ENCODE measurements at regions not wholly inside any gene's neighbourhood (a gene's known extent, or its start where the extent isn't known, plus 50 kb on each side); places are given as distances from the start of the nearest gene placed in this dataset.

DNA sequence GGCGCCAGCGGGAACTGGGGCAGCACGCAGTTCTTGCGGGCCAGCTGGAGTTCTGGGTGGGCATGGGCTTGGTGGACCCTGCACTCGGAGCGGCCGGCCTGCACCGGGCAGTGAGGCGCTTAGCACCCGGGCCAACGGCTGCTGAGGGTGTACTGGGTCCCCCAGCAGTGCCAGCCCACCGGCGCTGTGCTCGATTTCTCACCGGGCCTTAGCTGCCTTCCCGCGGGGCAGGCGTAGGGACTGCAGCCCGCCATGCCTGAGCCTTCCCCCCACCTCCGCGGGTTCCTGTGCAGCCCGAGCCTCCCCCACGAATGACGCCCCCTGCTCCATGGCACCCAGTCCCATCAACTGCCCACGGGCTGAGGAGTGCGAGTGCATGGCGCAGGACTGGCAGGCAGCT, 168.8 kb downstream of the CD24 start:
- DNase-seq (ENCODE audit: low spot score), result no peak
- TF ChIP-seq, protein P1, sequence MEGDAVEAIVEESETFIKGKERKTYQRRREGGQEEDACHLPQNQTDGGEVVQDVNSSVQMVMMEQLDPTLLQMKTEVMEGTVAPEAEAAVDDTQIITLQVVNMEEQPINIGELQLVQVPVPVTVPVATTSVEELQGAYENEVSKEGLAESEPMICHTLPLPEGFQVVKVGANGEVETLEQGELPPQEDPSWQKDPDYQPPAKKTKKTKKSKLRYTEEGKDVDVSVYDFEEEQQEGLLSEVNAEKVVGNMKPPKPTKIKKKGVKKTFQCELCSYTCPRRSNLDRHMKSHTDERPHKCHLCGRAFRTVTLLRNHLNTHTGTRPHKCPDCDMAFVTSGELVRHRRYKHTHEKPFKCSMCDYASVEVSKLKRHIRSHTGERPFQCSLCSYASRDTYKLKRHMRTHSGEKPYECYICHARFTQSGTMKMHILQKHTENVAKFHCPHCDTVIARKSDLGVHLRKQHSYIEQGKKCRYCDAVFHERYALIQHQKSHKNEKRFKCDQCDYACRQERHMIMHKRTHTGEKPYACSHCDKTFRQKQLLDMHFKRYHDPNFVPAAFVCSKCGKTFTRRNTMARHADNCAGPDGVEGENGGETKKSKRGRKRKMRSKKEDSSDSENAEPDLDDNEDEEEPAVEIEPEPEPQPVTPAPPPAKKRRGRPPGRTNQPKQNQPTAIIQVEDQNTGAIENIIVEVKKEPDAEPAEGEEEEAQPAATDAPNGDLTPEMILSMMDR (IDR thresholded peaks at IDR 0.05; ENCODE audit: borderline replicate concordance, control extremely low read depth, extremely low read depth, insufficient read depth, missing control alignments), result no peak
- in situ Hi-C loops (cut with MboI; ENCODE audit: low sequenced_read_pairs, unreplicated experiment), result no loop called here

DNA sequence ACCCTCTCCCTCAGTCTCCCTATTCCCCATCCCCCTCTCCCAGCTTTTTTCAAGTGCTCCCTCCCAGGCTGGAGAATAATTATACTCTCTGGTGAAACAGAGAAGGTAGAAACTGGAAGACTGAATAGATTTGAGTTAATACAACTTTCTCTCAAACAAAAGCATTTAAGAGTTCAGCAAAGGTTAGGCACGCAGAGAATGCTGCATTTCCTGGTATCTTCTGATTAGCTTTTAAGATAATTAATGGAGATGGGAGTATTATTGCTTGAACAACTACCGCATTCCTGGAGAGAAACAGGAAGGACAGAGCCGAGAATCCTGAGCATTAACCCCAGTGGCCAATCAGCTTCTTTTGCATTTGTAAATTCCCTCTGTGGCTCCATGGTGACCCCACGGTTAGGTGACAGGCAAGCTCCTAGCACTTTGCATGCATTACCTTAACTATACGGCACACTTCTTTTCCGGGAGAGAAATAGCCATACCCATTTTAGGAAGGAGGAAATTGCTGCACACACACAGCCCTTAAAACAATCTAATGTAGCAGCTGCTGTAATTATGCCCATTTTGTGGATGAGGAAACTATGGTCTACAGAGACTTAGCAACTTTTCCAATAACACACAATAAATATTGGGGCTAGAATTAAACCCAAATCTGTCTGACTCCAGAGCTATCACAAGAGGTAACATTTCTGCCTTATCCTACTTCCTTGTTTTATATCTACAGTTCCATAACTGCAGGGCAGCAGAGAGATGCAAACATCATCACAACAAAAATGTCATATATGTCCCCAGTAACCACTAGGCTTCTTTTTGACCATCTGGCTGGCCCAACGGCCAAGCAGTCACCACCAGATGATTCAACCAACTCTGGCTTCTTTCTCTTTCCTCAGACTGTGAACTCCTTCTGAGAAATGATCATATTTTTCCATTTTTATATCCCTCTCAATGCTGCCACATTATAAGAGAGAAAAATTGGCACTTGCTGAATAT, 169.9 kb downstream of the CD24 start:
- in situ Hi-C loops (cut with MboI; ENCODE audit: low sequenced_read_pairs, unreplicated experiment), result no loop called here
- no peak for DNase-seq (ENCODE audit: low spot score)
- TF ChIP-seq, protein P1 (IDR thresholded peaks at IDR 0.05; ENCODE audit: borderline replicate concordance, control extremely low read depth, extremely low read depth, insufficient read depth, missing control alignments), result no peak

DNA sequence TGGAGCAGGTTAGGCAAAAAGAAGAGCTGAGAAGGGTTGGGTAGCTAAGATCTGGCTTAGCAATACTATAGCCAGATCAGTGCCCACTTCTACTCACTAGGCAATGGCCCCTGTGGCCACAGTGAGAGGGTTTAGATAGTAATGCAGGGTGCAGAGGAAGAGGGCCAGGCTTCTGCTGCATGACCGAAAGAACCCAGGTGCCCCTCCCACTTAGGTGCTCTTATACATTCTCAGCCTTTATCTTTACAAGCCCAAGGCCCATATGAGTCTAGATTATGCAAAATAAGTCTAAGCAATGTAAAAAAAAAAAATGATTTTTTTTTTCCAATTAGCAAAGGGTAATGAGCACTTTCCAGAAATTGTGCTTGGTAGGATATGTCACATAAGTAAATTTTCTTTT, 171.3 kb downstream of the CD24 start:
- DNase-seq (ENCODE audit: low spot score), result no peak
- TF ChIP-seq, protein P1 (IDR thresholded peaks at IDR 0.05; ENCODE audit: borderline replicate concordance, control extremely low read depth, extremely low read depth, insufficient read depth, missing control alignments), result no peak
- in situ Hi-C loops (cut with MboI; ENCODE audit: low sequenced_read_pairs, unreplicated experiment), result no loop called here

DNA sequence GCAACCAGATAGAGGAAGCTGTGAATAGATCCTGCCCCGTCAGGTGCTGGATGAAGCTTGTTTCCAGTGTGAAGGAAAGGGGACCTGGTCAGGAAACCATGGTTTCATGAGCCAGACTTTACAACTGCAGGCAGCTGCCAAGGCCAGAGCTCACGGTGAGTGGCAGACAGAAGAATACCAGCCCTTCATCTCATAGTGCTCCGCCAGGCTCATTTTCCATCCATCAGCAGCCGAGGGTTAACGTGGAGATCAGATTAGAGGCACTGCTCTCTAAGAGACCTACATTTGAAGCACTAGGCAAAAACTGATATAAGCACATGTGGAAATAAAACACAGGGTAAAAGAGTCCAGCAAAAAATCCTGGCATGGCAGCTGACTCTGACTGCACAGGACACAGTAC, 172.4 kb downstream of the CD24 start:
- in situ Hi-C loops (cut with MboI; ENCODE audit: low sequenced_read_pairs, unreplicated experiment), result no loop called here
- TF ChIP-seq, protein P1 (IDR thresholded peaks at IDR 0.05; ENCODE audit: borderline replicate concordance, control extremely low read depth, extremely low read depth, insufficient read depth, missing control alignments), result no peak
- no peak for DNase-seq (ENCODE audit: low spot score)

DNA sequence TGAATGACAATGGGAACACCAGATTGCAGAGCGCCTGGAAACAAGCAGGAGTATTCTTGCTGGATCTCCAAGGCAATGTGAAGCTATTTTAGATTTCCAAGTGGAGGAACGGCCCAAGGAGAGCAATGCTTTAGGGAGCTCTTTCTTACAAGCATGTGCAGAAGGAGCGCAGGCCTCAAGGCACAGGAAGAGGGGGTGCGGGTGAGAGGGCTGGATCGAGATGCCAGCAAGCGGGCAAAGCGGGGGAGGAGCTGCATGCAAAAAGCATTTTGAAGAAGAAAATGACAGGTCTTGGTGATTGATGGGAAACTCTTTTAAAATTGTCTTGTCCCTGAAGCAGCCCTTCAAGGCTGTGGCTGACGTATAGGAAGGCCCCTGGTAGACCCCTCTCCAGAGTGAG, 171.9 kb downstream of the QRSL1 start:
- no peak for DNase-seq (ENCODE audit: low spot score)
- in situ Hi-C loops (cut with MboI; ENCODE audit: low sequenced_read_pairs, unreplicated experiment), result no loop called here
- TF ChIP-seq, protein P1 (IDR thresholded peaks at IDR 0.05; ENCODE audit: borderline replicate concordance, control extremely low read depth, extremely low read depth, insufficient read depth, missing control alignments), result no peak

DNA sequence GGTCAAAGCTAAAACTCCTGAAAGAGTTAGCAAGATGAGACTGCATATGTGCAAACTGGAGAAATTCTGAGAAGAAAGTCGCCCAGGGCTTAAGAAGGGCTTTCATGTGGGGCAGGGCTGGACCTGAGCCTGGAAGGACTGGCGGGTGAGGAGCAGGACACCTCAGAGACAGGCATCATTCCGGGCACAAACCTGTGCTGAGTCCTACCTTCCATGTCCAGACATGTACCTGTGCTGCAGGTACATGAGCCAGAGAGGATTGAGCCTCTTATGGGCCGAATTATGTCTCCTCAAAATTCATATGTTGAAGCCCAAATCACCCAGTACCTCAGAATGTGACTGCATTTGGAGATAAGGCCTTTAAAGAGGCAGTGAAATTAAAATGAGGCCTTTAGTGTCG, 171.0 kb downstream of the QRSL1 start:
- TF ChIP-seq, protein P1 (IDR thresholded peaks at IDR 0.05; ENCODE audit: borderline replicate concordance, control extremely low read depth, extremely low read depth, insufficient read depth, missing control alignments), result no peak
- no peak for DNase-seq (ENCODE audit: low spot score)
- in situ Hi-C loops (cut with MboI; ENCODE audit: low sequenced_read_pairs, unreplicated experiment), result no loop called here
